Upper lobe of right lung (tissue), 1 donor: ENCODE measurements at regions not wholly inside any gene's neighbourhood (a gene's known extent, or its start where the extent isn't known, plus 50 kb on each side); places are given as distances from the start of the nearest gene placed in this dataset.

ENCODE experiments used
- ATAC-seq: fragments of 200-7000 bp; cut with Tn5 transposase; one replicate; pipeline ENCODE4 v1.9.1; 2020; ENCODE audit warnings: mild to moderate bottlenecking, moderate library complexity
- DNase-seq: peaks from one replicate; pipeline ENCODE4 v3.0.0-alpha.2; 2020
- H3K27ac ChIP-seq: fragments of 200-600 bp; one replicate; pipeline ENCODE4 v1.8.0; 2022
- H3K27me3 ChIP-seq: fragments of 200-600 bp; one replicate; pipeline ENCODE4 v1.8.0; 2022; ENCODE audit warnings: mild to moderate bottlenecking
- H3K36me3 ChIP-seq: fragments of 200-600 bp; one replicate; pipeline ENCODE4 v1.8.0; 2022
- H3K4me1 ChIP-seq: fragments of 200-600 bp; one replicate; pipeline ENCODE4 v1.8.0; 2022
- H3K4me3 ChIP-seq: fragments of 200-600 bp; one replicate; pipeline ENCODE4 v1.8.0; 2022; ENCODE audit warnings: mild to moderate bottlenecking
- H3K9me3 ChIP-seq: fragments of 200-600 bp; one replicate; pipeline ENCODE4 v1.8.0; 2022
- CTCF ChIP-seq: fragments of 200-600 bp; IDR thresholded peaks from one replicate; pipeline ENCODE4 v1.8.0; 2022; ENCODE audit warnings: antibody characterized with exemption
- intact Hi-C: fragments of 100-400 bp; cut with DNase I; formaldehyde crosslinking; loops from one replicate; pipeline ENCODE4 v1.11.0; 2022
- donor health status: DM: no; HTN: yes; CAD: no; lungs with severe emphysema.

GRCh38 chr18:2173486-2173885, 397.8 kb downstream of the METTL4 start:
- Histone ChIP-seq H3K9me3 (no peaks in the 10 kb centered on the region), H3K27ac (no peak overlapping the region), H3K4me3 (no peak overlapping the region), H3K27me3 (no peaks in the 10 kb centered on the region), H3K4me1 (no peaks in the 10 kb centered on the region), H3K36me3 (no peaks in the 10 kb centered on the region)
- DNase-seq, result no peak
- TF ChIP-seq CTCF, result no peak
- no peak for ATAC-seq
- intact Hi-C loops, result no loop called here

DNA sequence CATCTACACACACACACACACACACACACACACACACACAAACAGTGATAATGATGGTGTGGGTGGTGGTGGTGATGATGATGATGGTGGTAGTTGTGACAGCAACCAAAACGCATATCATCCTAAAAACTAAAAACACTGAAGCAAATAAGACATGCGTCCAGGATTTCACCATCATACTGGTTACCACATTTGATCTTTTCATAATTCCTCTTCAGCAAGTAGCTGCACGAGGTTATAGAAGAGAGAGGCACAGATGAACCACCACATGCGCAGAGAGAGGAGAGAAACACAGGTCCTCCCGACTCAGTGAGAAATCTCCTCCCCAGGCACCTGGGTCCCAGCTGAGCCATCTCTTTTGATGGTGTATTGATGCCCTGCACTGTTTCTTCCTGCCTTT, 393.3 kb downstream of the METTL4 start:
- H3K27me3 ChIP-seq, result no peaks in the 10 kb centered on the region
- H3K4me1 ChIP-seq, result no peaks in the 10 kb centered on the region
- no peaks in the 10 kb centered on the region for H3K36me3 ChIP-seq
- ATAC-seq, result no peak
- no peak overlapping the region for H3K4me3 ChIP-seq
- intact Hi-C loops, result no loop called here
- no peaks in the 10 kb centered on the region for H3K9me3 ChIP-seq
- H3K27ac ChIP-seq, result no peak overlapping the region
- no peak for TF ChIP-seq CTCF
- DNase-seq, result no peak

- intact Hi-C loops, result no loop called here
- no peak for TF ChIP-seq CTCF
Observed at GRCh38 chr18:2179498-2180183, 391.7 kb downstream of the METTL4 start.

DNA sequence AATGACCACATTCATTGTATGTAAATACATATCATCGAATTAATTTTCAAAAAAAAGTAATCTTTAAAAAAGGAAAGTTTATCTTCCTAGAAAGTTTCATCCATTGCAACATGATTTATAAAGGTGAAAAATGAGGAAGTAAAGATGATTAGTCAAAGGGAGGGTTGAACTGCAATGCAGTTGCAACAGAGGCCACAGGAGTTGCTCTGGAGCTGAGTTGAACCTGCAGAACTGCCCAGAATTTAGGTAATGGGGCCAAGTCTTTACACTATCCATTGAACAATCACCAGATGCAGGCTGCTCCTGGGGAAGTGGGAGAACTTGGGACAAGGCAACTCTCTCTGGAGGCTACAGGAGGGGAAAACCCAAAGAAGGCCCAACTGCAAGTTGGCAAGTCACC, 390.7 kb downstream of the METTL4 start:
- H3K36me3 ChIP-seq, result no peaks in the 10 kb centered on the region
- intact Hi-C loops, result no loop called here
- no peaks in the 10 kb centered on the region for H3K4me1 ChIP-seq
- TF ChIP-seq CTCF, result no peak
- DNase-seq (no peak), ATAC-seq (no peak)
- H3K27me3 ChIP-seq, result no peaks in the 10 kb centered on the region
- no peaks in the 10 kb centered on the region for H3K9me3 ChIP-seq
- H3K27ac ChIP-seq, result no peak overlapping the region
- no peak overlapping the region for H3K4me3 ChIP-seq

More at GRCh38 chr18:2179498-2180183, 391.7 kb downstream of the METTL4 start:
- Histone ChIP-seq H3K36me3 (no peaks in the 10 kb centered on the region), H3K27me3 (no peaks in the 10 kb centered on the region), H3K4me3 (no peak overlapping the region), H3K4me1 (no peaks in the 10 kb centered on the region), H3K9me3 (no peaks in the 10 kb centered on the region), H3K27ac (no peak overlapping the region)
- DNase-seq (no peak), ATAC-seq (no peak)

GRCh38 chr18:2183432-2183831, 387.9 kb downstream of the METTL4 start:
- Histone ChIP-seq H3K9me3 (no peaks in the 10 kb centered on the region), H3K4me1 (no peaks in the 10 kb centered on the region), H3K27me3 (no peaks in the 10 kb centered on the region), H3K4me3 (no peak overlapping the region), H3K36me3 (no peaks in the 10 kb centered on the region), H3K27ac (no peak overlapping the region)
- TF ChIP-seq CTCF, result no peak
- DNase-seq (no peak), ATAC-seq (no peak)
- intact Hi-C loops, result no loop called here

GRCh38 chr18:2186967-2187366, 384.3 kb downstream of the METTL4 start:
- H3K4me1 ChIP-seq, result no peaks in the 10 kb centered on the region
- ATAC-seq (no peak), DNase-seq (no peak)
- no peak overlapping the region for H3K27ac ChIP-seq
- no peaks in the 10 kb centered on the region for H3K36me3 ChIP-seq
- H3K27me3 ChIP-seq, result no peaks in the 10 kb centered on the region
- H3K9me3 ChIP-seq, result no peaks in the 10 kb centered on the region
- TF ChIP-seq CTCF, result no peak
- intact Hi-C loops, result no loop called here
- no peak overlapping the region for H3K4me3 ChIP-seq
